ENCODE measurements at regions not wholly inside any gene's neighbourhood (a gene's known extent, or its start where the extent isn't known, plus 50 kb on each side); places are given as distances from the start of the nearest gene placed in this dataset.
"Not testable (repeated sequence)": the region's sequence is repeated elsewhere in the genome, so short reads cannot be mapped to it uniquely, and the experiment has no call there.

DNA sequence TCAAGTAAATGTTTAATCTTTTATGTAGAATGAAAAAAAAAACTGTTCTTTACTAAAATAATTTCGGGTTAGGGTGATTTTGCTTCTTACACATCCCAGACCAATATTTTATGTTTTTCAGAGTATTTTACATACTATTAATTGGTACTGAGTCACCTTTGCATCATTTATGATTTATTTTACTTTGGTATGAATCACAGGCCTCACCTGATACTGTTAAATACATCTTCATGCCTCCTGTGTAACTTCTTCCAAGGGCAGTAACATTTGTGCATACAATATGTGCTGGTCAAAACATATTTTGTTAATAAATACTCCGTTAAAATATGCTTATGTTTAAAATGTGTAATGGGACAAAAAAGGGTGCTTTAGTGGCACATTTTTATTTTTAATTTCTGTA is 529.6 kb downstream of the ZNF674 start:
- Histone ChIP-seq H3K4me3 (no peak overlapping the region), H3K27me3 (no peaks in the 10 kb centered on the region), H3K9me3 (no peaks in the 10 kb centered on the region), H3K27ac (no peak overlapping the region), H3K36me3 (no peaks in the 10 kb centered on the region), H3K4me1 (no peaks in the 10 kb centered on the region)
- no peak for ATAC-seq
- WGBS, 2 donors (ENCODE audit: low coverage in 1 of 2): 48 to 85% methylated on average over 2 of the region's 2 CpGs
- TF ChIP-seq POLR2A (IDR thresholded peaks at IDR 0.05): no peak
- no peak for TF ChIP-seq EP300 (IDR thresholded peaks at IDR 0.05)
- TF ChIP-seq POLR2AphosphoS5 (IDR thresholded peaks at IDR 0.05): no peak
- TF ChIP-seq, protein P1, sequence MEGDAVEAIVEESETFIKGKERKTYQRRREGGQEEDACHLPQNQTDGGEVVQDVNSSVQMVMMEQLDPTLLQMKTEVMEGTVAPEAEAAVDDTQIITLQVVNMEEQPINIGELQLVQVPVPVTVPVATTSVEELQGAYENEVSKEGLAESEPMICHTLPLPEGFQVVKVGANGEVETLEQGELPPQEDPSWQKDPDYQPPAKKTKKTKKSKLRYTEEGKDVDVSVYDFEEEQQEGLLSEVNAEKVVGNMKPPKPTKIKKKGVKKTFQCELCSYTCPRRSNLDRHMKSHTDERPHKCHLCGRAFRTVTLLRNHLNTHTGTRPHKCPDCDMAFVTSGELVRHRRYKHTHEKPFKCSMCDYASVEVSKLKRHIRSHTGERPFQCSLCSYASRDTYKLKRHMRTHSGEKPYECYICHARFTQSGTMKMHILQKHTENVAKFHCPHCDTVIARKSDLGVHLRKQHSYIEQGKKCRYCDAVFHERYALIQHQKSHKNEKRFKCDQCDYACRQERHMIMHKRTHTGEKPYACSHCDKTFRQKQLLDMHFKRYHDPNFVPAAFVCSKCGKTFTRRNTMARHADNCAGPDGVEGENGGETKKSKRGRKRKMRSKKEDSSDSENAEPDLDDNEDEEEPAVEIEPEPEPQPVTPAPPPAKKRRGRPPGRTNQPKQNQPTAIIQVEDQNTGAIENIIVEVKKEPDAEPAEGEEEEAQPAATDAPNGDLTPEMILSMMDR (IDR thresholded peaks at IDR 0.05): no peak

DNA sequence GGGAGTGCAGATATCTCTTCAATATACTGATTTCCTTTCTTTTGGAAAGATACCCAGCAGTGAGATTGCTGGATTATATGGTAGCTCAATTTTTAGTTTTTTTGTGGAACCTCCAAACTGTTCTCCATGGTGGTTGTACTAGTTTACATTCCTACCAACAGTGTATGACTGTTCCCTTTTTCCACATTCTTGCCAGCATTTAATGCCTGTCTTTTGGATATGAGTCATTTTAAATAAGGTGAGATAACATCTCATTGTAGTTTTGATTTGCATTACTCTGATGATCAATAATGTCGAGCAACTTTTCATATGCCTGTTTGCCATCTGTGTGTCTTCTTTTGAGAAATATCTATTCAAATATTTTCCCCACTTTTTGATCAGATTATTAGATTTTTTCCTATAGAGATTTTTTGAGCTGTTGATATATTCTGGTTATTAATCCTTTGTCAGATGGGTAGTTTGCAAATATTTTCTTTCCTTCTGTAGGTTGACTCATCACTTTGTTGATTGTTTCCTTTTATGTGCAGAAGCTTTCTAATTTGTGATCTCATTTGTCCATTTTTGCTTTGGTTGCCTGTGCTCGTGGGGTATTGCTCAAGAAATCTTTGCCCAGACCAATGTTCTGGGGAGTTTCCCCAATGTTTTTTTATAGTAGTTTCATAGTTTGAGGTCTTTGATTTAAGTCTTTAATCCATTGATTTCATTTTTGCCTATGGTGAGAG is 552.7 kb downstream of the ZNF674 start:
- WGBS, 2 donors (ENCODE audit: low coverage in 1 of 2): 50 to 70% methylated on average over 2 of the region's 2 CpGs
- TF ChIP-seq EP300 (IDR thresholded peaks at IDR 0.05): no peak
- no peak for TF ChIP-seq POLR2A (IDR thresholded peaks at IDR 0.05)
- TF ChIP-seq, protein P1 (IDR thresholded peaks at IDR 0.05): no peak
- Histone ChIP-seq H3K4me1 (no peaks in the 10 kb centered on the region), H3K4me3 (no peak overlapping the region), H3K9me3 (no peaks in the 10 kb centered on the region), H3K27ac (no peak overlapping the region), H3K27me3 (no peaks in the 10 kb centered on the region), H3K36me3 (no peaks in the 10 kb centered on the region)
- ATAC-seq: no peak

DNA sequence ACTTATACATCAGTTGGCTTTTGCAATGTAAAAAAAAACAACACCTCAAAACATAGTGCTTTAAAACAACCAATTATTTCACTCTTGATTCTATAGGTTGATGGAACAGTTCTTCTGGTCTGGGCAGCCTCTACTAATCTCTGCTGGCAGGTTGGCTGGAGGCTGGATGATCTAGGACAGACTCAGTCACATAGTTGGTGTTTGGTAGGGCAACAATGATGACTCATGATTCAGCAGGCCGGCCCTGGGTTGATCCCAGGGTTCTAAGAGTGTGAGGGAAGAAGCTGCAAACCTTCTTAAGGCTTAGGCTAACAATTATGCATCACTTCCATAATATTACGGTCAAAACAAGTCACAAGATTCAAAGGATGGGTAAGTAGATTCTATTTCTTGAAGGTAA is 558.2 kb downstream of the ZNF674 start:
- Histone ChIP-seq H3K9me3 (no peaks in the 10 kb centered on the region), H3K27me3 (no peaks in the 10 kb centered on the region), H3K27ac (no peak overlapping the region), H3K4me3 (no peak overlapping the region), H3K36me3 (no peaks in the 10 kb centered on the region), H3K4me1 (no peaks in the 10 kb centered on the region)
- TF ChIP-seq POLR2AphosphoS5 (IDR thresholded peaks at IDR 0.05) (no peak), EP300 (IDR thresholded peaks at IDR 0.05) (no peak), POLR2A (IDR thresholded peaks at IDR 0.05) (no peak)
- TF ChIP-seq, protein P1 (IDR thresholded peaks at IDR 0.05): no peak
- no peak for ATAC-seq
- 67% methylated on average over 1 of the region's 2 CpGs; no CpG with 5 or more reads in 1 of the 2 donors for WGBS, 2 donors (ENCODE audit: low coverage in 1 of 2)

DNA sequence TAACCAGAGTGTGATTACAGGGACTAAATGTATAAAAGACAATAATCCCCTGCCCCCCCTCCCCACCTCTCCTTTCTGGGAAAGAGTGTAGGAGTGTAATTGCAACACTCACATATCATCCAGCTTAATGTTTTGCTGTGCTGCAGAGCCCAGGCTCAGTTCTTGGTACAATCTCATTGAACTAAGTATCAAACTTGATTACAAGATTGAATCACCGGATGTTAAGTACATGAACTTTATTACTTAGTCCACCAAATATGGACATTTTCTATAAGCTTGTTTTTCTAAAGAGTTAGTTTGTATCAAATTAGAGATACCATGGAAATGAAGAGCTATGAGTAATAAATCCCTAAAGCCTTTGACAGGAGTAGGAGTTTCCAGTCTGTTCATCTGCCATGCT is 559.1 kb downstream of the ZNF674 start:
- Histone ChIP-seq H3K4me1 (no peaks in the 10 kb centered on the region), H3K27ac (no peak overlapping the region), H3K36me3 (no peaks in the 10 kb centered on the region), H3K4me3 (no peak overlapping the region), H3K9me3 (no peaks in the 10 kb centered on the region), H3K27me3 (no peaks in the 10 kb centered on the region)
- TF ChIP-seq, protein P1 (IDR thresholded peaks at IDR 0.05): no peak
- TF ChIP-seq POLR2AphosphoS5 (IDR thresholded peaks at IDR 0.05) (no peak), POLR2A (IDR thresholded peaks at IDR 0.05) (no peak), EP300 (IDR thresholded peaks at IDR 0.05) (no peak)
- ATAC-seq: no peak
- WGBS, 2 donors (ENCODE audit: low coverage in 1 of 2): 89 to 100% methylated on average over 1 of the region's 1 CpG

DNA sequence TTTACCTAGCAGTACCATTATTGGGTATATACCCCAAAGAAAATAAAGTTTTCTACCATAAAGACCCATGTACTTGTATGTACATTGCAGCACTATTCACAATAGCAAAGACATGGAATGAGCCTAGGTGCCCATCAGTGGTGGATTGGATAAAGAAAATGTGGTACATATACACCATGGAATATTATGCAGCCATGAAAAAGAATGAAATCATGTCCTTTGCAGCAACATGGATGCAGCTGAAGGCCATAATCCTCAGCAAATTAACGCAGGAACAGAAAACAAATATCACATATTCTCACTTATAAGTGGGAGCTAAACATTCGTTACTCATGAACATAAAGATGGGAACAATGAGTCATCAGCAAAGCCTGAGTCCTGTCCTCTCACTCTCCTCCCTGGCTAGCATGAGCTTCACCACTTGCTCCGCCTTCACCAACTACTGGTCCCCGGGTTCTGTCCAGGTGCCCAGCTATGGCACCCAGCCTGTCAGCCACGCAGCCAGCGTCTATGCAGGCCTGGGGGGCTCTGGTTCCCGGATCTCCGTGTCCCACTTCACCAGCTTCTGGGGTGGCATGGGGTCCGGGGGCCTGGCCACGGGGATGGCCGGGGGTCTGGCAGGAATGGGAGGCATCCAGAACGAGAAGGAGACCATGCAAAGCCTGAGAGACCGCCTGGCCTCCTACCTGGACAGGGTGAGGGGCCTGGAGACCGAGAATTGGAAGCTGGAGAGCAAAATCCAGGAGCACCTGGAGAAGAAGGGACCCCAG is 562.1 kb downstream of the ZNF674 start:
- ATAC-seq, H3K27ac ChIP-seq, H3K9me3 ChIP-seq, H3K27me3 ChIP-seq, H3K4me3 ChIP-seq, H3K36me3 ChIP-seq, H3K4me1 ChIP-seq: not testable (repeated sequence)
- WGBS, 2 donors (ENCODE audit: low coverage in 1 of 2): 44 to 73% methylated on average over 2 to 4 of the region's 14 CpGs
